GM18511 (cell line): ENCODE measurements at regions not wholly inside any gene's neighbourhood (a gene's known extent, or its start where the extent isn't known, plus 50 kb on each side); places are given as distances from the start of the nearest gene placed in this dataset.
"Not testable (repeated sequence)": the region's sequence is repeated elsewhere in the genome, so short reads cannot be mapped to it uniquely, and the experiment has no call there.

Source experiments
- ATAC-seq: cut with Tn5 transposase; IDR thresholded peaks from one replicate; pipeline ENCODE4 v1.9.1; 2021; ENCODE audit warnings: mild to moderate bottlenecking, moderate library complexity; ENCODE audit not compliant: unreplicated experiment

- no peak for ATAC-seq
Observed at GRCh38 chr13:56299650-56300049, 841.1 kb upstream of the PRR20A start.

- ATAC-seq: no peak
Observed at GRCh38 chr13:56314765-56315164, 826.0 kb upstream of the PRR20A start.

DNA sequence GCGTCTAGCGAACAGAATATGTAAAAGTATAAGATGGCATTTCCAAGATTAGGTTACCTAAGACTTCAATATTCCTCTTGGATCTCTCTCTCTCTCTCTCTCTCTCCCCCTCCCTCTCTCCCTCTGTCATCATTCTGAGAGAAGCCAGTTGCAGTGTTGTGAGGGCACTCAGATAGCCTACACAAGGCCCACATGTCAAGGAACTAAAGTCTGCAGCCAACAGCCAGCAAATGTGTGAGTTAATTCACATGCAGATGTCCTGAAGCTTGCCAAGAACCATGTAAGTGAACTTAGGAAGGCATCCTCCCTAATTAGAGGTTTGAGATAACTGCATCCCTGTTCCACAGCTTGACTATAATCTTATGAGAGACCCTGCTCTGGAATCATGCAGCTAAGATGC is 822.9 kb upstream of the PRR20A start:
- no peak for ATAC-seq

GRCh38 chr13:56332671-56333070 is 808.0 kb upstream of the PRR20A start:
- ATAC-seq: no peak

GRCh38 chr13:56335775-56336174 is 804.9 kb upstream of the PRR20A start:
- ATAC-seq: no peak

DNA sequence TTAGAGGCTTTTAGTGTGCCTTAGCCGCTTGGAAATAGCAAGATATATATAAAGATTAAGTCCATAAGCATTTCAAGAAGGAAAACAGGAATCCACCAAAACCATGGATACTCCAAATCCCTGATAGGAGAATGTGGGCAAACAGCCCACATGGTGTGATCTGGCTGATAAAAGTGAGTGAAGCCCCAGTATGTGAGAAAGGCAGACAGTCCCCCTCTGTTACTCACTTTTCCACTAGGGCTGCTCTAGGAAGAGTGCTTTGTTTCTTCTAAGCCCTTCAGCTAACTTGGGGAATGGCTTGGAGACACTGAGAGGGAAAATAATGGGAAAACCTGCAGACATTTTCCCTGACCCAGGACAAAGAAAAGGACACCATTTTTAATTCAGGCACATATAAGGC is 802.3 kb upstream of the PRR20A start:
- ATAC-seq: no peak

- ATAC-seq: no peak
Observed at GRCh38 chr13:56347014-56347413, 793.7 kb upstream of the PRR20A start.

- no peak for ATAC-seq
Observed at GRCh38 chr13:56349866-56350265, 790.9 kb upstream of the PRR20A start.

- ATAC-seq: no peak
Observed at GRCh38 chr13:56351041-56351440, 789.7 kb upstream of the PRR20A start.

DNA sequence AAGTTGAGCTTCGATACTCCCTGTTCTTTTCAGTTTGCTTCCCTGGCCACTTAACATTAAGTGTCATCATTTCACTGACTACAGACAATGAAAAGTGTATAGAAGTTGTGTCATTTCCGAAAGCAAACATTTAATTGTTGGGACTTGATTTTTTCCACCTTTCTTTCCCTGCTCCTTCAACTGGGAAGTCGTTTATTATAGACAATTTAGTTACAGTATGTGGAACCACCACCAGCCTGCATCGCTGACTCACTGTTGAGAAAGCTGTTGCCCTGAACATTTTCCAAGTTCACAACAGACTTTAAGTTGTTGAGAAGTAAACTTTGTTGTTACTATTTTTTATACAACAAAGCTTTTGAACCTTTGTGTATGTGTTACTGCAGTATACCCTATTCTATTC is 788.4 kb upstream of the PRR20A start:
- no peak for ATAC-seq

GRCh38 chr13:56352901-56353300 is 787.8 kb upstream of the PRR20A start:
- no peak for ATAC-seq

DNA sequence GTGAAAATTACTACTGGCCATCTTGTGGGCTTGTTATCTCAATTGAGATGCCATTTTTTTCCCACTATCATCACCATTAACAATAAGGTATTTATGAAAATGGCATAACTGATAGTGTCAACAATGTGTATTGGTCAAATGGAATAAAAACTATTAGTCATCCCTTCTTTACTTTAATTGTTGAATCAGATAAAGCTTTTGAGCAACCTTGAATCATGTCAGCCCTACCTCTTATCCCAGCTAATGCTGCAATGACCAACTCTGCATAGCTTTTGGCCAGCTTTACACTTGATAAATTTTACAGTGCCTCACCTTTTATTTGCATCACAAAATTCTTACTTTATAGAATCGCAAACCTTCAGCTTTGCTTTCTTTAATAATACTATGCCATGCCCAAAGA is 784.0 kb upstream of the PRR20A start:
- no peak for ATAC-seq

GRCh38 chr13:56378566-56378965 is 762.2 kb upstream of the PRR20A start:
- no peak for ATAC-seq

- ATAC-seq: no peak
Observed at GRCh38 chr13:56393549-56393948, 747.2 kb upstream of the PRR20A start.

GRCh38 chr13:56396318-56396717 is 744.4 kb upstream of the PRR20A start:
- no peak for ATAC-seq

DNA sequence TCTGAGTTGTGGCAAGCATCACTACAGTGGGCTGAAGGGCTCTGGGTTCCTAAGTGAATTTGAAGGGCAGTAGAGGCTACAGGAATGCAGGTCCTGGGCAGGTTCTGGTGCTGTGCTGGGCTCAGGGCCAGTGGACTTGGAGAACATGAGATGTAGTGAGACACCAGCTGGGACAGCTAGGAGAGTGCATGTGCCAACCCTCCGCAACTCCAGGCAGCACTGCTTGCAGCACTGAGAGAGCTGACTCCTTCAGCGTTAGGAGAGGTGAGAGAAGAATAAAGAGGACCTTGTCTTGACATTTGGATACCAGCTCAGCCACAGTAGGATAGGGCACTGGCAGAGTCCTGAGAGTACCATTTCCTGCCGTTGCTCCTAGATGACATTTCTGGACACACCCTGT is 739.9 kb upstream of the PRR20A start:
- ATAC-seq: no peak

DNA sequence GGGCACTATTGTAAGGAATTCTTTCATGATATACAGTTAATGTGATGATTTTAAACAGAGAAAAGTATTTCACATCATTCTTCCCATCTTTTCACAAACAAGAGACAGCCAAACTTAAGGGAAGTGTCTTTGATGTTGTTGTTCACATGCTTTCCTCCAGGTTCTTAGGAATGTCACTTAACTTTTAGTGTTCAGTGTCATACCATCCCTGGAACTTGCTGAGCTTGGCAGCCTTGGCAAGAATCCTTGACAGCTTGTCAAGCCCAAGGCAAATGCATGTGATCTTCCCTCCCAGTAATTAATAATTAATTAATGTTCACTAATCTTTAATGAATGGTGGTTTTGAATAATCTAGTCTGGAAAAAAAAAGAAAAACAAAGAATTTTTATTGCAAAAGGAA is 727.9 kb upstream of the PRR20A start:
- no peak for ATAC-seq

DNA sequence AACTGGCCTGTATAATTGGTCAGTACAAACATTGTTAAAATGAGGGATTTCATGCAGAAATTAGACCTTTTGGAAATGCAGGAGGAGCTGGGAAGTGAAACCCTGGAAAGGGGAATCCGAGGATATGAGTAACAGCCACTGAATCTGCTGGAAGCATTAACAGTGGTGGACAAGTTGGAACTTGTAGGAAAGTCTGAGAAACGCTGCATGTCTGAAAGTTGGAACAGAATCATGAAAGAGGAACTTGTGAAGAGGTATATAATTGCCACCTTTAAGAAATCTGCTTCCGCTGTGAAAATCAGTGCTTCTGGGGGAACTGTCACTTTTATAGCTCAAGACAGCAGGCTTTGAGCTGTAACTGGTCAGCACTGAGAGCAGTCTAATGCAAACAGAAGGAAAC is 716.5 kb upstream of the PRR20A start:
- no peak for ATAC-seq

- ATAC-seq: no peak
Observed at GRCh38 chr13:56457535-56458190, 683.1 kb upstream of the PRR20A start.

- ATAC-seq: no peak
Observed at GRCh38 chr13:56459286-56459685, 681.4 kb upstream of the PRR20A start.

- no peak for ATAC-seq
Observed at GRCh38 chr13:56501750-56502149, 639.0 kb upstream of the PRR20A start.

GRCh38 chr13:56510836-56511235 is 629.9 kb upstream of the PRR20A start:
- ATAC-seq: no peak

- not testable (repeated sequence) for ATAC-seq
Observed at GRCh38 chr13:56512336-56512735, 628.4 kb upstream of the PRR20A start.
